ENCODE measurements at regions not wholly inside any gene's neighbourhood (a gene's known extent, or its start where the extent isn't known, plus 50 kb on each side); places are given as distances from the start of the nearest gene placed in this dataset.
A peak's percentile ranks its signal among the peaks of the same experiment; 100 is the strongest.
"Not testable (repeated sequence)": the region's sequence is repeated elsewhere in the genome, so short reads cannot be mapped to it uniquely, and the experiment has no call there.

GRCh38 chr9:22650946-22651345 is 204.3 kb downstream of the DMRTA1 start:
- no peak for FAIRE-seq

DNA sequence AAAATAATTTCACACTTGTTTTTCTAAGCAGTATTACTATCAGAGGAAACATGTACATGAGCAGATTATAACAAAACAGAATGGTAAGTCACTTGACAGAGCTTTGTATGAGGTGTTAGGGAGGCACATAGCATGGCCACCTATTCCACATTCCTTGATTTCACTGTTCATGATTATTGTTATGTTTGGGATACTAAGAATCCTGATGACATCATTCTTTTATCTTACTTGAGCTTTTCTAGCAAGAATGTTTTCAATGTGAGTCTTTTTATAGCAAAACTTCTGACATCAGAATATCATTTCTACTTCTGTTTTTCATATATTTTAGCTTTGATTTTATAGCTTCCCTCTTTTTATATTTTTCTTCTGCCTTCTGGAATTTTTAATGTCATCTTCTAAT is 208.2 kb downstream of the DMRTA1 start:
- FAIRE-seq, result no peak

DNA sequence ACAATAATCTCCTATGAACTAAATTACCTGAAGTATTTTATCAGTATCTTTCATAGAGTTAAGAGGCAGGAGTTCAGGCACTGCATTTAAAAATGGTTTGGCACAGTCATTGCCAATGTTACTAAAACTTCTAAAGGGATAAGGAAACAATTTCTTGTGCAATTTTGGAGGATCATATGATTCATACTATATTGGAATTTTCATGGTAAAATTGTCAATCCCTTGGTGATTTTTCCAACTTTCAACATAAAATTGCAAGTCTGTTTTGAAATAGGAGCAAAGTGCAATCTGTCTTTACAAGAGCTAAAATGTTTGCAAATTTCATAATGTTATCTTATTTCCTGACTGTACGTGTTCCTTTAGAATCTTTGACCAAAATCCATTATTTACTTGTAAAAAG is 211.1 kb downstream of the DMRTA1 start:
- FAIRE-seq, result no peak

DNA sequence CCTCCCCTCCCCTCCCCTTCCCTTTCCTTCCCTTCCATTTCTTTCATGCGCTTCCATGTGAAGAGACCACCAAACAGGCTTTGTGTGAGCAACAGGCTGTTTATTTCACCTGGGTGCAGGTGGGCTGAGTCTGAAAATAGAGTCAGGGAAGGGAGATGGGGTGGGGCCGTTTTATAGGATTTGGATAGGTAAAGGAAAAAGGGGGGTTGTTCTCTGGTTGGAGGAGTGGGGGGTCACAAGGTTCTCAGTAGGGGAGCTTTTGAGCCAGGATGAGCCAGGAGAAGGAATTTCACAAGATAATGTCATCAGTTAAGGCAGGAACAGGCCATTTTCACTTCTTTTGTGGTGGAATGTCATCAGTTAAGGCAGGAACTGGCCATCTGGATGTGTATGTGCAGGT is 211.9 kb downstream of the DMRTA1 start:
- FAIRE-seq, result not testable (repeated sequence)

- no peak for FAIRE-seq
Observed at GRCh38 chr9:22682536-22682935, 235.9 kb downstream of the DMRTA1 start.

DNA sequence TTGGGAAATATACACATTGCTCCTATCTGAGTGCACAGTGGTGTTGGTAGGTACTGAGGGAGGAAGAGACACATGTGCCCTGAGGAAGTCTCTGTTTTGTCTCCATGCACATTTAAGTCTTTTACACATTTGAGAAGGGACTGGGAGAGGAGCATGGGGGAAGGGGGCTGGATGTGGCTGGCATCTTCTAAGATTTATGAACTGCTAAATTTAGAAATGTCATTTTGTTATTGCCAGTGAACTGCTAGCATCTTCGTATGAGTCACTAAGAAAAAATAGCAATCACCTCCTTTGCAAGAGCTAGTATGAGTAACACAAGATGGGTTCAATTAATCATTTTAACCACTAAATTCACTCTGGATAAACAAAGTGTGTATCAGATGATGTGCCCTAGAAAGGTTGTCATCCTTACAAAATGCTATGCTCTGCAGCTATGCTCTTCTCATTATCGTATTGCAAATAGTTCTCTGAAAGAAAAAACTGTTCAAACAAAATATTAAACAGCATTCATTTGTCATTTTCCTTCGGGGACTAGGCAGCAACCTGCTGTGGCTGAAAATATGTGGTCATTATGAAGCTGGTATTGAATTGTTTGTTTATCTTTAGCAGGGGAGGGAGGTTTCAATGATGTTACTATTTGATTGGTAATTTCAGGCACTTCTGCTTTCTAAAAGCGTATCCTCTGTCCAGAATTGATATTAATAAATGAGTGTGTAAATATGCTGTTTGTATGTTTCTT is 236.5 kb downstream of the DMRTA1 start:
- FAIRE-seq, result no peak

DNA sequence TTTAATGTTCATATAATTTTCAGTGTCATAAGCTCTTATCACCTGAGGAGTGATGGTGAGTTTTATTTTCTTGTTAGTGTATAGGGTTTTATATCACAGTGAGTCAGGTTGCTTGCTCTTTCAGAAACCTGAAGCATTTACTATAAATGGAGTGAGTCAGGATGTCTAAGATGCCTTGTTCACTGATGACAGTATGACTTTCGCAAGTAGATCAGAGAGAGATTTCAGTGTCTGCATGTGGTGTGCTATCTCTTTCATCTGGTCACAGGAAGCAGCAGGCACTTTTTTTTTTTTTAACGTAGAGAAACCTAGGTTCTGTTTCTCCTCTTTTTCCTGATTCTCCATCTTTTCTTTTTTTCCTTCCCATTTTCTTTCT is 237.1 kb downstream of the DMRTA1 start:
- no peak for FAIRE-seq

- FAIRE-seq, result no peak
Observed at GRCh38 chr9:22693156-22693555, 246.5 kb downstream of the DMRTA1 start.

- FAIRE-seq, result no peak
Observed at GRCh38 chr9:22700171-22700570, 253.5 kb downstream of the DMRTA1 start.

- peak; percentile 18 for FAIRE-seq
Observed at GRCh38 chr9:22718653-22719052, 272.0 kb downstream of the DMRTA1 start.

GRCh38 chr9:22722492-22722891 is 275.9 kb downstream of the DMRTA1 start:
- no peak for FAIRE-seq

GRCh38 chr9:22731786-22732185 is 285.2 kb downstream of the DMRTA1 start:
- FAIRE-seq, result no peak

GRCh38 chr9:22739712-22740111 is 293.1 kb downstream of the DMRTA1 start:
- FAIRE-seq, result no peak

- no peak for FAIRE-seq
Observed at GRCh38 chr9:22740781-22741180, 294.2 kb downstream of the DMRTA1 start.

DNA sequence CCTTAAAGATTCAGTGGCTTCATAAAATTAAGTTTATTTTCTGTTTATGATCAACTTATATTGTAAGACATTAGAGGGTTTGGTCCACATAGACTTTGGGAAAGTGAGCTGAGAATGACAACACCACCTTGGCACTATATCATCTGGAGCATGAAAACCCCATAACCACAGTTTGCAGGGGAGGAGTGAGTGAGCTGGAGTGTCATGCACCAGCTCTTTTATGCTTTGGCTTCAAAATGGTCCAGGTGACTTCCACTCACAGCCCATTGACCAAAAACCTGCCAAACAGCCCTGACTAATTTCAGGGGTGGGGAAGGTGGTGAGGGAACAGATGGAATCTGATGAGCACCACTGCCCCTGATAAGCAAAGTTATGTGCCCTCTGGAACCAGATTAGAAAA is 295.8 kb downstream of the DMRTA1 start:
- no peak for FAIRE-seq

GRCh38 chr9:22773501-22774220 is 327.0 kb downstream of the DMRTA1 start:
- FAIRE-seq, result no peak

DNA sequence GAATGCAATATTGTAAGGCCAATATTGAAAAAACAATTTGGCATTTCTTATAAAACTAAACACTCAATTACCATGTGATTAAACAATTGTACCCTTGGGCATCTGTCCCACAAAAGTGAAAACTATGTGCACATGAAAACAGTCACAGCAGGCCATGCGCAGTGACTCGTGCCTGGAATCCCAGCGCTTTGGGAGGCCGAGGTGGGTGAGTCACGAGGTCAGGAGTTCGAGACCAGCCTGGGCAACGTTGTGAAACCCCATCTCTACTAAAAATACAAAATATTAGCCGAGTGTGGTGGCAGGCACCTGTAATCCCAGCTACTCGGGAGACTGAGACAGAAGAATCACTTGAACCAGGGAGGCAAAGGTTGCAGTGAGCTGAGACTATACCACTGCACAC is 343.7 kb downstream of the DMRTA1 start:
- FAIRE-seq, result no peak

DNA sequence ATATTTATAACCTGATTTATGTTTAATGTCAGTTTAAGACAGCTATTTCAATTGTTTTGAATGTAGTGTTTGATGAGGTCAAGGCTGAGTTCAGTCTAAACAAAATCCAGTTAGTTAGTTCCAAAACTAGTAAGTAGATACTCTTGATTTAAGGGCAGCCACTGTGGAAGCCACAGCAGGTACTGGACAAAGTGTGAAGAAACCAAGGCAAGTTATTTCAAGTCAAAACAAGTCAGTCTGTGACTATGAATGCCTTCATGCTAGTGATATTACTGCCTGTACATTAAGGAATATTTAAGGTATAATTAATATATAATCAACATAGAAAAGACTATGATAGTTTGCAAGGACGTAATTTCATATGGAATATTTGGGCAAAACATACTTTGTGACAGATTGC is 362.3 kb downstream of the DMRTA1 start:
- no peak for FAIRE-seq

- FAIRE-seq, result no peak
Observed at GRCh38 chr9:22809371-22809770, 362.7 kb downstream of the DMRTA1 start.

DNA sequence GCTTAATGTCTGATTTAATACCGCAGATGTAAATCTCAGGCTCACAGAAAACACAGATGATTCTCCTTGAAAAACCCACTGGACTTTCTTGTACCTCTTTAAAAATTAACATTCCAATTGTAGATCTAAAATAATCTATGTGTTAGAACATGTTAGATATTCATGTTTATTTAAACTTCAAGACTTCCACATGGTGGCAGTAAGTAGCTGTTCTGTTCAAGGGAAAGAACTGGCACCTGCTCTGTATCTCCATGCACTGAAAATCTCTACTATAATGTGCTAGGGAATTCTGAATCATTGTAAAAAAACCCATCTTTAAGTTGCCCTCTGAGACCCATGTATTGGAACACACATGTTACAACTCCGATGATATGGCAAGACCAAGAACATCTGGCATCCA is 366.9 kb downstream of the DMRTA1 start:
- FAIRE-seq, result no peak

DNA sequence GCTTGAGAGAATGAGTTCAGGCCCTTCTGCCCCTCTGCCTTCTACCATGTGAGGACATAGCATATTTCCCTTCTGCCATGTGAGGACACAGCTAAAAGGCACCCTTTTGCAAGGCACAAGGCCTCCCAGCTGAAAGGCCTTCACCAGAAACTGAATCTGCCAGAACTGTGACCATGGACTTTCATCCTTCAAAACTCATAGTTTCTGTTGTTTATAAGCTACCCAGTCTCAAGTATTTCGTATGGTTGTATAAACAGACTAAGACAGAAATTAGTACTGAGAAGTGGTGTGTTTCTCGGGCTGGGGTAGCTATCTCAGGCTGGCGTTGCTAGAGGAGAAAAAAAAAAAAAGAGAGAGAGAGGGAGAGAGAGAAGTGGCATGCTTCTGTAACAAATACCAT is 368.6 kb downstream of the DMRTA1 start:
- FAIRE-seq, result no peak

- no peak for FAIRE-seq
Observed at GRCh38 chr9:22817181-22817580, 370.6 kb downstream of the DMRTA1 start.

- no peak for FAIRE-seq
Observed at GRCh38 chr9:22829236-22829635, 382.6 kb downstream of the DMRTA1 start.

DNA sequence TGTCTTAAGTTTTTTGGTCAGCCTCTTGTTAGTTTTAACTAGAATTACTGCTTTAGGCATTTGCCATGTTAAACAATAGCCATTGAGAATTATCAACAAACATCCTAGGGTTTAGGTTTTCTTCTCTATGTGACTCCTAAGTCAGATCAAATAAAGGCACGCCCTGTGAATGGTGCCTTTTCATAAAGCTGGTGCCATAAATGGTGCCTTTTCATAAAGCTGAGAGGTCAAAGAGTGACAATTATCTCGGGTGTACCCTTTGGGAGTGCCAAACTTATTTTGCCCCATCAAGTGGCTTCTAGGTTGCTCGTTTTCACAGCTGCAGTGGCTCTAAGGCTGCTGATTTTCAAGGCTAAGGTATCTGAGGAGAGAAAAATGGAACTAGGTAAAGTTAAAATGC is 391.6 kb downstream of the DMRTA1 start:
- FAIRE-seq, result no peak

GRCh38 chr9:22840641-22841040 is 394.0 kb downstream of the DMRTA1 start:
- FAIRE-seq, result no peak

Data from colon (tissue), 2 donors.